Esophagus muscularis mucosa (tissue), 4 donors: ENCODE measurements at regions not wholly inside any gene's neighbourhood (a gene's known extent, or its start where the extent isn't known, plus 50 kb on each side); places are given as distances from the start of the nearest gene placed in this dataset.
A peak's percentile ranks its signal among the peaks of the same experiment; 100 is the strongest.

Source experiments
- DNase-seq: peaks from one replicate; pipeline ENCODE4 v3.0.0-alpha.2; 2017; ENCODE audit errors: extremely low spot score
- H3K27ac ChIP-seq, 4 donors: fragments of 200-600 bp; sonication (generic); replicated peaks in 1 of 4; 1 replicate in 3 of 4; 2 replicates in 1 of 4; pipeline ENCODE4 v1.5.1; 2016 to 2019; ENCODE audit warnings: mild to moderate bottlenecking in 1 of 4
- H3K27me3 ChIP-seq, 4 donors: fragments of 200-600 bp; sonication (generic); one replicate each; pipeline versions ENCODE4 v1.5.1 to v1.6.0; 2016 to 2019
- H3K36me3 ChIP-seq, 4 donors: fragments of 200-600 bp; sonication (generic); one replicate each; pipeline ENCODE4 v1.5.1; 2016 to 2019
- H3K4me1 ChIP-seq, 4 donors: fragments of 200-600 bp; sonication (generic); one replicate each; pipeline ENCODE4 v1.5.1; 2016 to 2019
- H3K4me3 ChIP-seq, 4 donors: fragments of 200-600 bp; sonication (generic); 1 replicate in 2 of 4; 2 replicates in 2 of 4; pipeline ENCODE4 v1.5.1; 2016 to 2019; ENCODE audit warnings: mild to moderate bottlenecking in 4 of 4, moderate library complexity in 1 of 4
- H3K9me3 ChIP-seq, 4 donors: fragments of 200-600 bp; sonication (generic); 1 replicate in 3 of 4; 2 replicates in 1 of 4; pipeline ENCODE4 v1.5.1; 2016 to 2019
- EP300 ChIP-seq: sonication (generic); formaldehyde crosslinking; IDR thresholded peaks from one replicate; pipeline ENCODE4 v1.6.1; 2017; ENCODE audit warnings: antibody characterized with exemption
- POLR2A ChIP-seq: fragments of 450-650 bp; IDR thresholded peaks from one replicate; pipeline ENCODE4 v1.6.1; 2017; ENCODE audit warnings: antibody characterized with exemption, moderate library complexity, mild to moderate bottlenecking, low read depth
- POLR2AphosphoS5 ChIP-seq, 2 donors: sonication (generic); formaldehyde crosslinking; IDR thresholded peaks; one replicate each; pipeline ENCODE4 v1.6.1; 2017; ENCODE audit warnings: antibody characterized with exemption in 2 of 2
- WGBS: methylation state at CpG from one replicate; pipeline ENCODE4 v1.1.5; 2018; 5-methylcytosine and 5-hydroxymethylcytosine counted together
- intact Hi-C: fragments of 100-400 bp; cut with DNase I; formaldehyde crosslinking; loops from one replicate; pipeline ENCODE4 v1.15.1; 2023
- TF ChIP-seq, protein P1 (sequence below), 3 experiments: fragments of 200-600 bp in 2 of 3; fragments of 450-650 bp in 1 of 3; sonication (generic) in 2 of 3; IDR thresholded peaks; one replicate each; pipeline ENCODE4 v1.5.1; 2017 to 2019; ENCODE audit warnings: antibody characterized with exemption in 3 of 3, mild to moderate bottlenecking in 2 of 3, moderate library complexity in 1 of 3

DNA sequence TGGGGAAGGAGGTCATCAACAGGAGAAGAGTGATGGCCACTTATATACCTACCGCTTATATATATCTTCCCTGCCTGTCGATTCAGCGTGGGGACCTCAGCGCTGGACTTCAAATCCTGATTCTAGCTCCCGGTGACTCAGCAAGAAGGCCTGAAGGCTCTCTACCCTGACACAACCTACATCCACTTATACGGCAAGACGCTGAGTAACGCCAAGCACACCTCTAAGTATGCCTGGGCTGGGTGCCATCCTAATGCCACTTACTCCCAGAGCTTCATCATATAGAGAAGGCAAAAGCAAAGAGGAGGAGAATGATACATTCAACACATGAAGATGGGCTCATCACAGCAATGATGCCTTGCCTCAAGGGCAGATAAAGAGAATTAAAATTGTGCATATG, 198.3 kb downstream of the CHIC2 start:
- H3K27me3 ChIP-seq, result no peaks in the 10 kb centered on the region
- 92% methylated on average over 8 of the region's 8 CpGs for WGBS

DNA sequence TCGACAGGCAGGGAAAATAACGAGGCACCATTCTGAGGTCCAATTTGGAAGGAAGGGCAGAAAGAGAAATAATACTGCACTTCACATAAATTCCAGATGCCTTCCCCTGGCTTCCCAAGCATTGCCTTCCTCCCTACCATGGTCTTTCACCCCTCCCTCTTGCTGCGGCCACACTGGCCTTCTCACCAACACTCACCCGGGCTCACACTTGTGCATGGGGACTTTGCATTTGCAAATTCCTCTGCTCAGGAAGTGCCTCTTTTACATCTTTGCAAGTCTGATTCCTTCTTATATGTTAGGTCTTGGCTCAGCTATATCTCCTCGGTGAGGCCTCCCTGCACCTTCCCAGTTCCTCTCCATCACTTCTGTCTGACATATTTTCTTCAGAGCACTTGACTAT, 199.4 kb downstream of the CHIC2 start:
- no peaks in the 10 kb centered on the region for H3K36me3 ChIP-seq
- intact Hi-C loops, result no loop called here
- H3K27ac ChIP-seq, result no peak overlapping the region
- no peak overlapping the region for H3K4me3 ChIP-seq
- WGBS, result 87% methylated on average over 5 of the region's 5 CpGs
- DNase-seq, result no peak
- no peaks in the 10 kb centered on the region for H3K9me3 ChIP-seq
- H3K4me1 ChIP-seq, result peaks cover 0 to 19% (median 3%) of the 10 kb centered on the region in 4 donors
- TF ChIP-seq, protein P1, sequence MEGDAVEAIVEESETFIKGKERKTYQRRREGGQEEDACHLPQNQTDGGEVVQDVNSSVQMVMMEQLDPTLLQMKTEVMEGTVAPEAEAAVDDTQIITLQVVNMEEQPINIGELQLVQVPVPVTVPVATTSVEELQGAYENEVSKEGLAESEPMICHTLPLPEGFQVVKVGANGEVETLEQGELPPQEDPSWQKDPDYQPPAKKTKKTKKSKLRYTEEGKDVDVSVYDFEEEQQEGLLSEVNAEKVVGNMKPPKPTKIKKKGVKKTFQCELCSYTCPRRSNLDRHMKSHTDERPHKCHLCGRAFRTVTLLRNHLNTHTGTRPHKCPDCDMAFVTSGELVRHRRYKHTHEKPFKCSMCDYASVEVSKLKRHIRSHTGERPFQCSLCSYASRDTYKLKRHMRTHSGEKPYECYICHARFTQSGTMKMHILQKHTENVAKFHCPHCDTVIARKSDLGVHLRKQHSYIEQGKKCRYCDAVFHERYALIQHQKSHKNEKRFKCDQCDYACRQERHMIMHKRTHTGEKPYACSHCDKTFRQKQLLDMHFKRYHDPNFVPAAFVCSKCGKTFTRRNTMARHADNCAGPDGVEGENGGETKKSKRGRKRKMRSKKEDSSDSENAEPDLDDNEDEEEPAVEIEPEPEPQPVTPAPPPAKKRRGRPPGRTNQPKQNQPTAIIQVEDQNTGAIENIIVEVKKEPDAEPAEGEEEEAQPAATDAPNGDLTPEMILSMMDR (IDR thresholded peaks at IDR 0.05), result no peak
- TF ChIP-seq EP300 (no peak), POLR2A (no peak), POLR2AphosphoS5 (IDR thresholded peaks at IDR 0.05) (no peak)
- H3K27me3 ChIP-seq, result no peaks in the 10 kb centered on the region

More for the DNA sequence above, 198.3 kb downstream of the CHIC2 start:
- TF ChIP-seq EP300 (no peak), POLR2A (no peak), POLR2AphosphoS5 (IDR thresholded peaks at IDR 0.05) (no peak)
- TF ChIP-seq, protein P1 (IDR thresholded peaks at IDR 0.05), result no peak
- Histone ChIP-seq H3K27ac (no peak overlapping the region), H3K4me1 (peaks cover 0 to 19% (median 3%) of the 10 kb centered on the region in 4 donors), H3K36me3 (no peaks in the 10 kb centered on the region), H3K9me3 (no peaks in the 10 kb centered on the region), H3K4me3 (no peak overlapping the region)
- DNase-seq, result no peak
- intact Hi-C loops, result no loop called here

DNA sequence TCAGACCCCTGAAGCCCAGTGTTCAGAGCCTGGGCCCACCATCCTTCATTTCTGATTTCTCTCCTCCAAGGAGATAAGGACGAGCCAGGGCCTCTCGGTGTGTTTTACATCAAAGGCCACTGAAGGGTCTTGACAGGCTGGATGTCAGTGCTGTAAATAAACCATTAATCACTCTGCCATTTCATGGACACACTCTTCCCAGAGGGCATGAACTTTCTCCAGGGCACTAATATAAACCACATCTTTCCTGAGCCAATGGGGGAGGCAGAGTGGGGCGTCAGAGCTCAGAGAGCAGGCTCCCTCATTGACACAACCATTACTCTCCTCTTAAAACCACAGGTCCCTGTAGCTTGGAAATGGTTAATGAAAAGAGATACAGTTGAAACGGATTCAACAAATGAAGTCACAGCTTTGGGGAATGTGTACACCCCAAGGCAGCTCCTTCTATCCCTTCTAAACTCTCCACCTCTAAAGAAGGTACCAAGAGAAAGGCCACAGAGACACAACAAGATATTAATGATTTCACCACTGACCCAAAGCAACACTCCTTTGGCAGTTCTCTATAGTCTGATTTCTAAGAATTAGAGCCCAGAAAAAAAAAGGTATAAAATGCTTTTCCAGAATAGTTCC, 200.6 kb downstream of the CHIC2 start:
- Histone ChIP-seq H3K4me3 (no peak overlapping the region), H3K9me3 (peaks cover 0 to 4% (median 0%) of the 10 kb centered on the region in 4 donors), H3K27ac (peak overlapping the region; percentile 17 to 32 (median 26)), H3K36me3 (no peaks in the 10 kb centered on the region), H3K27me3 (no peaks in the 10 kb centered on the region), H3K4me1 (peaks cover 0 to 19% (median 3%) of the 10 kb centered on the region in 4 donors)
- intact Hi-C loops, result no loop called here
- no peak for TF ChIP-seq POLR2AphosphoS5 (IDR thresholded peaks at IDR 0.05)
- TF ChIP-seq POLR2A, result no peak
- TF ChIP-seq EP300, result no peak
- TF ChIP-seq, protein P1 (IDR thresholded peaks at IDR 0.05), result no peak
- WGBS, result 41% methylated on average over 4 of the region's 4 CpGs
- no peak for DNase-seq

DNA sequence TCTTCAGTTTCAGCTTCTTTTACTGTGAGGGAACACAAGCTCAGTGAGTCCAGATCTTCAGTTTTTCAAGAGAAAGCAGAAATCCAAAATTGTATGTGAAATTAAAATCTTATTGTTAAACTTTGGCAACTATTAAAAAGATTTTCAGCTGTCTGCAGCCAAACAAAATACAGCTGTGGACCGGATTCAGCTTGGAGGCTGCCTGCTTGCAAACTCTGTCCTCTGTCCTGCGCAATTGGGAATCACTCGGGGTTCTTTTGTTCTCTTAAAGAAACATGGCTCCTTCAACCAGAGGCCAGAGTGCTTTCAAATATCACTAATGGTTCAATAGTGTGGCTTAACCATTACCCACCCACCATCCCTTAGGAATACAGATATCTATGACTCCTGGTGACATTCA, 201.2 kb downstream of the CHIC2 start:
- 62% methylated on average over 3 of the region's 3 CpGs for WGBS
- no peak for TF ChIP-seq EP300
- TF ChIP-seq, protein P1 (IDR thresholded peaks at IDR 0.05), result no peak
- no peak for TF ChIP-seq POLR2AphosphoS5 (IDR thresholded peaks at IDR 0.05)
- no peak for TF ChIP-seq POLR2A
- Histone ChIP-seq H3K27ac (peak overlapping the region; percentile 17 to 32 (median 26)), H3K4me3 (no peak overlapping the region), H3K27me3 (no peaks in the 10 kb centered on the region), H3K36me3 (no peaks in the 10 kb centered on the region), H3K4me1 (peaks cover 0 to 19% (median 3%) of the 10 kb centered on the region in 4 donors), H3K9me3 (peaks cover 0 to 4% (median 0%) of the 10 kb centered on the region in 4 donors)
- intact Hi-C loops, result no loop called here
- DNase-seq, result no peak
